ENCODE measurements at regions not wholly inside any gene's neighbourhood (a gene's known extent, or its start where the extent isn't known, plus 50 kb on each side); places are given as distances from the start of the nearest gene placed in this dataset.

DNA sequence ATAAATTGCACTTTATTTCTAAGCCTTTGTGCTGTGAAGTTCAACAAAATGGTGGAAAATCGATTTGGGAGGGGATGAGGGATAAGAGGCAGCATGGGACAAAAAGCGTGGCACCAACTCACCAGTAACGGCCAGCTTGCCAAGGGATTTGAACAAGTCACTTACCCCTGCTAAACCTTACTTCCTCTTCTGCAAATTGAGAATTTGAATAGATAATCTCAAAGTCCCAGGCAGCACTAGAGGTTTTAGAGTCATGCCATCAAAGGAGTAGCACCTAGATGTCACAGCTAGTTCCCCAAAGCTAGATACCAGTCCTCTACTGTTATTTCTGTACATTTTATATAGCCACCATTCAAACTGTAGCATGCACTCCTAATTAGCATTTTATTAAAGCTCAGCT, 83.7 kb upstream of the VRK2 start:
- no peaks in the 10 kb centered on the region for H3K9me2 ChIP-seq (replicated peaks; ENCODE audit: insufficient read depth)
- 90% methylated on average over 3 of the region's 3 CpGs for WGBS (ENCODE audit: low lambda C conversion rate, missing lambda C conversion rate)
- no peak for DNase-seq (ENCODE audit: low spot score)
- H2AFZ ChIP-seq, result no peak overlapping the region
- H3K4me3 ChIP-seq, result no peak overlapping the region
- H3K36me3 ChIP-seq (replicated peaks; ENCODE audit: insufficient read depth, low read depth), result no peaks in the 10 kb centered on the region
- no peaks in the 10 kb centered on the region for H3K9me3 ChIP-seq (ENCODE audit: low read depth)
- no peaks in the 10 kb centered on the region for H3K27me3 ChIP-seq
- no peak overlapping the region for H3K4me2 ChIP-seq
- no peak overlapping the region for H3K27ac ChIP-seq
- H4K20me1 ChIP-seq (ENCODE audit: insufficient read depth, poor library complexity, severe bottlenecking), result no peaks in the 10 kb centered on the region
- TF ChIP-seq EZH2phosphoT487 (IDR thresholded peaks at IDR 0.05; ENCODE audit: low read depth, severe bottlenecking, unreplicated experiment) (no peak), EZH2 (IDR thresholded peaks at IDR 0.05; ENCODE audit: borderline replicate concordance) (no peak)
- TF ChIP-seq, protein P1, sequence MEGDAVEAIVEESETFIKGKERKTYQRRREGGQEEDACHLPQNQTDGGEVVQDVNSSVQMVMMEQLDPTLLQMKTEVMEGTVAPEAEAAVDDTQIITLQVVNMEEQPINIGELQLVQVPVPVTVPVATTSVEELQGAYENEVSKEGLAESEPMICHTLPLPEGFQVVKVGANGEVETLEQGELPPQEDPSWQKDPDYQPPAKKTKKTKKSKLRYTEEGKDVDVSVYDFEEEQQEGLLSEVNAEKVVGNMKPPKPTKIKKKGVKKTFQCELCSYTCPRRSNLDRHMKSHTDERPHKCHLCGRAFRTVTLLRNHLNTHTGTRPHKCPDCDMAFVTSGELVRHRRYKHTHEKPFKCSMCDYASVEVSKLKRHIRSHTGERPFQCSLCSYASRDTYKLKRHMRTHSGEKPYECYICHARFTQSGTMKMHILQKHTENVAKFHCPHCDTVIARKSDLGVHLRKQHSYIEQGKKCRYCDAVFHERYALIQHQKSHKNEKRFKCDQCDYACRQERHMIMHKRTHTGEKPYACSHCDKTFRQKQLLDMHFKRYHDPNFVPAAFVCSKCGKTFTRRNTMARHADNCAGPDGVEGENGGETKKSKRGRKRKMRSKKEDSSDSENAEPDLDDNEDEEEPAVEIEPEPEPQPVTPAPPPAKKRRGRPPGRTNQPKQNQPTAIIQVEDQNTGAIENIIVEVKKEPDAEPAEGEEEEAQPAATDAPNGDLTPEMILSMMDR (IDR thresholded peaks at IDR 0.05; ENCODE audit: poor library complexity), result no peak
- H3K4me1 ChIP-seq (ENCODE audit: insufficient read depth), result no peaks in the 10 kb centered on the region
- no peaks in the 10 kb centered on the region for H3K79me2 ChIP-seq

DNA sequence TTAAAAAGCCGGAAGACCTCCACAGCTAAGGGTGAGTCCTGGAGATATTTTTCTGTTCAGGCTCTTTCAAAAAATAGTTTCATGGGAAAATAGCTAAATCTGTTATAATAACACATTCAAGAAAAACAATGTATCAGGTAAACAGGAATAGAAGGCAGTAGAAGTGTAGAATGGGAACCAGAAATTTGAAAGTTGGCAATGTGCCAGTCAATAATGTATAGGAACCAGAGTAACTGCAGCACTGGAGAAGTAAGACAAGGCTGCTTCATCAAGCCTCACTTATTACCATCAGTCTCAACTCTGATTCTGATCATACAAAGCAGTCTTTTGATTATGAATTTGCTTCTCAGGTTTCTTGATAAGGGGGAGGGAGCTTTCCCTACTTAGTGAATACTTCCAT, 81.4 kb upstream of the VRK2 start:
- 97% methylated on average over 1 of the region's 1 CpG for WGBS (ENCODE audit: low lambda C conversion rate, missing lambda C conversion rate)
- H3K36me3 ChIP-seq (replicated peaks; ENCODE audit: insufficient read depth, low read depth), result no peaks in the 10 kb centered on the region
- no peak overlapping the region for H3K27ac ChIP-seq
- no peak for TF ChIP-seq EZH2phosphoT487 (IDR thresholded peaks at IDR 0.05; ENCODE audit: low read depth, severe bottlenecking, unreplicated experiment)
- no peak for TF ChIP-seq EZH2 (IDR thresholded peaks at IDR 0.05; ENCODE audit: borderline replicate concordance)
- TF ChIP-seq, protein P1 (IDR thresholded peaks at IDR 0.05; ENCODE audit: poor library complexity), result no peak
- no peaks in the 10 kb centered on the region for H3K27me3 ChIP-seq
- no peak for DNase-seq (ENCODE audit: low spot score)
- H3K4me3 ChIP-seq, result no peak overlapping the region
- H2AFZ ChIP-seq, result no peak overlapping the region
- H3K4me2 ChIP-seq, result no peak overlapping the region
- H3K9me2 ChIP-seq (replicated peaks; ENCODE audit: insufficient read depth), result no peaks in the 10 kb centered on the region
- H4K20me1 ChIP-seq (ENCODE audit: insufficient read depth, poor library complexity, severe bottlenecking), result no peaks in the 10 kb centered on the region
- H3K4me1 ChIP-seq (ENCODE audit: insufficient read depth), result no peaks in the 10 kb centered on the region
- H3K79me2 ChIP-seq, result no peaks in the 10 kb centered on the region
- H3K9me3 ChIP-seq (ENCODE audit: low read depth), result no peaks in the 10 kb centered on the region

DNA sequence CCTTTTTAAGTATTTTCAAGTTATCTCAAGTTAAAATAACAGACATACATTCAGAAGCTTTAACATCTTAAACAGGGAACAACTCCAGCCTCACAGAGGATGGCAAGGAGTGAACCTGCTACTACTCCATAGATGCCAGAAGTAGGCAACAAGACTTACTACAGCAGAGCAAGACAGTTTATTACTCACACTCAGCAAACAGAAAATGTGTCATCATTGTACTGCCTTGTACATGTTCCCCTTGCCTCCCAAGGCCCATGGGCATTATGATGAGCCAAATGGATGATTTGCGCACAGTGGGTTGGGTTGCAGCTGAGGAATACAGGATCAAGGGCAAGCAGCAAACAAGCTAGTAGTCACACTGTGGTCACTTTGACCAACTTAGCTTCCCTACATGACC, 80.6 kb upstream of the VRK2 start:
- Histone ChIP-seq H3K4me3 (no peak overlapping the region), H3K9me3 (ENCODE audit: low read depth) (no peaks in the 10 kb centered on the region), H3K36me3 (replicated peaks; ENCODE audit: insufficient read depth, low read depth) (no peaks in the 10 kb centered on the region), H4K20me1 (ENCODE audit: insufficient read depth, poor library complexity, severe bottlenecking) (no peaks in the 10 kb centered on the region), H3K9me2 (replicated peaks; ENCODE audit: insufficient read depth) (no peaks in the 10 kb centered on the region), H3K27me3 (no peaks in the 10 kb centered on the region), H3K79me2 (no peaks in the 10 kb centered on the region), H3K27ac (no peak overlapping the region), H3K4me2 (no peak overlapping the region), H2AFZ (no peak overlapping the region), H3K4me1 (ENCODE audit: insufficient read depth) (no peaks in the 10 kb centered on the region)
- TF ChIP-seq EZH2 (IDR thresholded peaks at IDR 0.05; ENCODE audit: borderline replicate concordance) (no peak), EZH2phosphoT487 (IDR thresholded peaks at IDR 0.05; ENCODE audit: low read depth, severe bottlenecking, unreplicated experiment) (no peak)
- TF ChIP-seq, protein P1 (IDR thresholded peaks at IDR 0.05; ENCODE audit: poor library complexity), result no peak
- 90% methylated on average over 1 of the region's 1 CpG for WGBS (ENCODE audit: low lambda C conversion rate, missing lambda C conversion rate)
- no peak for DNase-seq (ENCODE audit: low spot score)

DNA sequence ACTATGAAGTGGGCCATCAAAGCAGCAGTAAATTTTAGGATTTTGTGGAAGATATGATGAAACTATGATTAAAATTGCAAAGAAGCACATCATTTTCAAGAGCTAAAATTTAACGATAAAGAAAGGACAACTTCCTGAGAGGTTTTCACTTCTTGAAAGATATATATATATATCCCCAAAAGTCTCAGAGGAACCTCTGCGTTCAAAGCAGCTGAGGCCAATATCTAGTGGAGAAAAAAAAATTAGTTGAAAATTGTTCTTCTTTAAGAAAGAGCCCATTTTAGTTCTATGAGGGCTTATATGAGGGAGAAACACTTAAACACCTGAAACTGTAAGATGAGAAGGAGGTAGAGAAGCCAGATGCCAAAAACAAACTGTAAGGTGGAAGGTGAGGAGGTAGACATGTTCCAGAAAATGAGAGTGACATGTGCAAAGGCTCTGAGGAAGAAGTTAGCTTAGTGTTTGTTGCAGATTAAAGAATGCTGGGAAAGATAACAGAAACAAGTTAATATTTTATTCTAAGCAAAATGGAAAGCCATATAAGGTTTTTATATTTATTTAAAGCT, 72.9 kb upstream of the VRK2 start:
- Histone ChIP-seq H3K9me3 (ENCODE audit: low read depth) (no peaks in the 10 kb centered on the region), H3K36me3 (replicated peaks; ENCODE audit: insufficient read depth, low read depth) (no peaks in the 10 kb centered on the region), H3K4me1 (ENCODE audit: insufficient read depth) (no peaks in the 10 kb centered on the region), H3K4me3 (no peak overlapping the region), H3K4me2 (no peak overlapping the region), H2AFZ (no peak overlapping the region), H3K27ac (no peak overlapping the region), H3K79me2 (no peaks in the 10 kb centered on the region), H4K20me1 (ENCODE audit: insufficient read depth, poor library complexity, severe bottlenecking) (no peaks in the 10 kb centered on the region), H3K27me3 (no peaks in the 10 kb centered on the region), H3K9me2 (replicated peaks; ENCODE audit: insufficient read depth) (no peaks in the 10 kb centered on the region)
- DNase-seq (ENCODE audit: low spot score), result no peak
- TF ChIP-seq, protein P1 (IDR thresholded peaks at IDR 0.05; ENCODE audit: poor library complexity), result no peak
- TF ChIP-seq EZH2 (IDR thresholded peaks at IDR 0.05; ENCODE audit: borderline replicate concordance) (no peak), EZH2phosphoT487 (IDR thresholded peaks at IDR 0.05; ENCODE audit: low read depth, severe bottlenecking, unreplicated experiment) (no peak)
- 98% methylated on average over 2 of the region's 2 CpGs for WGBS (ENCODE audit: low lambda C conversion rate, missing lambda C conversion rate)

Data from hepatocyte (in vitro differentiated cells).